ENCODE measurements at regions not wholly inside any gene's neighbourhood (a gene's known extent, or its start where the extent isn't known, plus 50 kb on each side); places are given as distances from the start of the nearest gene placed in this dataset.

GRCh38 chr11:116452461-116452860, 320.3 kb downstream of the BUD13 start:
- no peaks in the 10 kb centered on the region for H3K27me3 Mint-ChIP-seq (ENCODE audit: unreplicated experiment)
- no peak for DNase-seq (ENCODE audit: extremely low spot score, unreplicated experiment)
- no peak overlapping the region for H3K27ac Mint-ChIP-seq (ENCODE audit: unreplicated experiment)
- H3K4me3 Mint-ChIP-seq (ENCODE audit: unreplicated experiment) = no peak overlapping the region
- no peaks in the 10 kb centered on the region for H3K4me1 Mint-ChIP-seq (ENCODE audit: unreplicated experiment)
- TF ChIP-seq CTCF (IDR thresholded peaks at IDR 0.05) = no peak
- no peaks in the 10 kb centered on the region for H3K36me3 Mint-ChIP-seq (ENCODE audit: unreplicated experiment)
- H3K9me3 Mint-ChIP-seq (ENCODE audit: unreplicated experiment) = peaks cover 16% of the 10 kb centered on the region

DNA sequence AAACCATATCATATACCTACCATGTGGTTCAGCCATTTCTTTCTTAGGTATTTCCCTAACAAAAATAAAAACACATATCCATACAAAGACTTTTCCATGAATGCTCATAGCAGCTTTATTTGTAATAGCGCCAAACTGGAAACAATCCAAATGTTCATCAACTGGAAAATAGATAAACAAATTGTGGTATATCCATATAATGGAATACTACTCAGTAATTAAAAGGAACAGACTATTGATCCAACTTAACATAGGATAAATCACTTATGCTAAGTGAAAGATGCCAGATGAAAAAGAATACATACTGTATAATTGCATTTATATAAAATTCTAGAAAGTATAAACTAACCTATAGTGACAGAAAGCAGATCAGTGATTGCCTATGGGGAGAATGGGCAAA, 323.3 kb downstream of the BUD13 start:
- Mint-ChIP-seq H3K4me1 (ENCODE audit: unreplicated experiment) (no peaks in the 10 kb centered on the region), H3K27ac (ENCODE audit: unreplicated experiment) (no peak overlapping the region), H3K27me3 (ENCODE audit: unreplicated experiment) (peaks cover 2% of the 10 kb centered on the region), H3K9me3 (ENCODE audit: unreplicated experiment) (peaks cover 16% of the 10 kb centered on the region), H3K36me3 (ENCODE audit: unreplicated experiment) (no peaks in the 10 kb centered on the region), H3K4me3 (ENCODE audit: unreplicated experiment) (no peak overlapping the region)
- no peak for TF ChIP-seq CTCF (IDR thresholded peaks at IDR 0.05)
- no peak for DNase-seq (ENCODE audit: extremely low spot score, unreplicated experiment)

DNA sequence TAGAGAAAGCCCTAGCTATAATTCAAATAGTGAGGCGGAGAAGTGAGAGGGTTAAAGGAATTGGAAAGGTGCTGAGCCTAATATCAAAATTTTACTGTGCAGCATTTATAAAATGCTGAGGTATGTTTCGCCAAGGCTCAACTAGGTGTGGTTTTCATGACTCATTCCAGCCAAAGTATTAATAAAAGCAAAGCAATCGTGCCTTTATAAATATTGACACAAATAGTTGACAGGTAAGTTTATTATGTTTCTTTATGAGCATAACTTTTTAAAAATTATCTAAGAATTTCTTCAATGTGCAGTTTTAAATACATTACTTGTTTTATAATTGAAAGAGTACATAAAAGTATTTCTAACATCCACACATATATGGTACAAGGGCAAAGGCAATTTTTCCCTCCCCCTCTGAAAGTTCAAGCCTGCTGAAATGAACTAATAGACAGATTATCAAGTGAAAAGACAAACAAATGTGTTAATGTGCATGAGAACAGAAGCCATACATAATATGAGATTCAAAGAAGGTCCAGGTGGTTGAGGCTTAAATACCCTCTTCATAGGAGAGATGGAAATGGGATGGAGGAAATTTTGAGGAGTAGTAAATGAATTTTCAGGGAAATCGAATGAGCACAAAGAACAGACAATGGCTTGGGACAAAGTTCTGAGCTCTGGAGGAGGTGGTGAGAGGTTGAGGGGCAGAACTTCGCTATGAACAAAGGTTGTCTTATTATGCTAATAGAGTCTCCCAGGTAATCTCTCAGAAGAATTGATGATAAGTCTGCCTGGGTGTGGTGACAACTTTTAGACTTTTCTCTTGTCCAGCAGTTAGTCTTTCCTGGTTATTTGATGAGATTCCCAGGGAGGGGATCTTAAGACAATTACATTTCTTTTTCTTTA, 326.5 kb downstream of the BUD13 start:
- TF ChIP-seq CTCF (IDR thresholded peaks at IDR 0.05) = no peak
- no peak for DNase-seq (ENCODE audit: extremely low spot score, unreplicated experiment)
- no peaks in the 10 kb centered on the region for H3K36me3 Mint-ChIP-seq (ENCODE audit: unreplicated experiment)
- H3K27me3 Mint-ChIP-seq (ENCODE audit: unreplicated experiment) = peaks cover 2% of the 10 kb centered on the region
- no peak overlapping the region for H3K4me3 Mint-ChIP-seq (ENCODE audit: unreplicated experiment)
- no peaks in the 10 kb centered on the region for H3K4me1 Mint-ChIP-seq (ENCODE audit: unreplicated experiment)
- H3K27ac Mint-ChIP-seq (ENCODE audit: unreplicated experiment) = no peak overlapping the region
- H3K9me3 Mint-ChIP-seq (ENCODE audit: unreplicated experiment) = peaks cover 11% of the 10 kb centered on the region

GRCh38 chr11:116445108-116446047, 327.4 kb downstream of the BUD13 start:
- Mint-ChIP-seq H3K4me3 (ENCODE audit: unreplicated experiment) (no peak overlapping the region), H3K4me1 (ENCODE audit: unreplicated experiment) (no peaks in the 10 kb centered on the region)
- TF ChIP-seq CTCF (IDR thresholded peaks at IDR 0.05) = no peak

More at GRCh38 chr11:116445108-116446047, 327.4 kb downstream of the BUD13 start:
- DNase-seq (ENCODE audit: extremely low spot score, unreplicated experiment) = no peak
- Mint-ChIP-seq H3K27me3 (ENCODE audit: unreplicated experiment) (peaks cover 2% of the 10 kb centered on the region), H3K9me3 (ENCODE audit: unreplicated experiment) (peaks cover 13% of the 10 kb centered on the region), H3K27ac (ENCODE audit: unreplicated experiment) (no peak overlapping the region), H3K36me3 (ENCODE audit: unreplicated experiment) (no peaks in the 10 kb centered on the region)
